D721Med (cell line): ENCODE measurements at regions not wholly inside any gene's neighbourhood (a gene's known extent, or its start where the extent isn't known, plus 50 kb on each side); places are given as distances from the start of the nearest gene placed in this dataset.
"Not testable (repeated sequence)": the region's sequence is repeated elsewhere in the genome, so short reads cannot be mapped to it uniquely, and the experiment has no call there.

ENCODE experiments used
- DNase-seq: peaks from one replicate; pipeline ENCODE4 v3.0.0; 2011; ENCODE audit warnings: low spot score; ENCODE audit not compliant: insufficient read length
- FAIRE-seq: peaks from 2 replicates; lab custom pipeline; 2011; peaks lifted over from hg19 to GRCh38; lab: Jason Lieb, UNC
- TF ChIP-seq, protein P1 (sequence below): IDR thresholded peaks from 2 replicates; pipeline ENCODE4 v1.5.1; 2012; ENCODE audit warnings: mild to moderate bottlenecking, control low read depth; ENCODE audit not compliant: insufficient read depth; ENCODE audit errors: missing control alignments

DNA sequence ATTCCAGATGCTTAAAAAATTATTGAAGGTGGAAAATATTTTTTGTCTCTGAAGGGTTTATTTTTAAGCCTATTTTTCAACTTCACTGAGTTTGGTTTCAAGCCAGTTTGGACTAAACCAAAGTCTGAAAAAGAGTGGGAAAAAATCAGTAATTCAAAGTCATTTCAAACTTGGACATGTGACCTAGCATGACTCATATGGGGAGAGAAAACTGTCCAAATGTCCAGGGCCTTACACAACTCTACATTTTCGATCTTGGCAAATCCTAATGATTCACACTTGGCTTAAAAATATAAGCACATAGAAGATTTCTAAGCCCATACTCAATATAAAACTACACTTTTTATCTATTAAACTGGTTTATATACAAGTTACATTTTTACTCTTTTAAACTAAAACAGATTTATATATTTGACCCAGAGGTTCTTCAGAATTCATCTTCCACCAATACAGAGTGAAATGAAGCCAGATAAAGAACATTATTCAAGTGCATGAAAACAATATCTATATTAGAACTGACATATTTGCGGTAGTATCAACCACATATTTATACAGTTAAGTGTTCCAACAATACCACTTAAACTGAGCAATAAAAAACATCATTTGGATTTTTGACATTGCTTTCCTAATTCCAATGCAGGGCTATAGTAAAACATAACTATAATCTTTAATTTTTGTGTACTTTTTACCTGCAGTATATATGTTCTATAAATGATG is 110.3 kb upstream of the TCF21 start:
- FAIRE-seq, result no peak
- DNase-seq, result no peak
- TF ChIP-seq, protein P1, sequence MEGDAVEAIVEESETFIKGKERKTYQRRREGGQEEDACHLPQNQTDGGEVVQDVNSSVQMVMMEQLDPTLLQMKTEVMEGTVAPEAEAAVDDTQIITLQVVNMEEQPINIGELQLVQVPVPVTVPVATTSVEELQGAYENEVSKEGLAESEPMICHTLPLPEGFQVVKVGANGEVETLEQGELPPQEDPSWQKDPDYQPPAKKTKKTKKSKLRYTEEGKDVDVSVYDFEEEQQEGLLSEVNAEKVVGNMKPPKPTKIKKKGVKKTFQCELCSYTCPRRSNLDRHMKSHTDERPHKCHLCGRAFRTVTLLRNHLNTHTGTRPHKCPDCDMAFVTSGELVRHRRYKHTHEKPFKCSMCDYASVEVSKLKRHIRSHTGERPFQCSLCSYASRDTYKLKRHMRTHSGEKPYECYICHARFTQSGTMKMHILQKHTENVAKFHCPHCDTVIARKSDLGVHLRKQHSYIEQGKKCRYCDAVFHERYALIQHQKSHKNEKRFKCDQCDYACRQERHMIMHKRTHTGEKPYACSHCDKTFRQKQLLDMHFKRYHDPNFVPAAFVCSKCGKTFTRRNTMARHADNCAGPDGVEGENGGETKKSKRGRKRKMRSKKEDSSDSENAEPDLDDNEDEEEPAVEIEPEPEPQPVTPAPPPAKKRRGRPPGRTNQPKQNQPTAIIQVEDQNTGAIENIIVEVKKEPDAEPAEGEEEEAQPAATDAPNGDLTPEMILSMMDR, result no peak

DNA sequence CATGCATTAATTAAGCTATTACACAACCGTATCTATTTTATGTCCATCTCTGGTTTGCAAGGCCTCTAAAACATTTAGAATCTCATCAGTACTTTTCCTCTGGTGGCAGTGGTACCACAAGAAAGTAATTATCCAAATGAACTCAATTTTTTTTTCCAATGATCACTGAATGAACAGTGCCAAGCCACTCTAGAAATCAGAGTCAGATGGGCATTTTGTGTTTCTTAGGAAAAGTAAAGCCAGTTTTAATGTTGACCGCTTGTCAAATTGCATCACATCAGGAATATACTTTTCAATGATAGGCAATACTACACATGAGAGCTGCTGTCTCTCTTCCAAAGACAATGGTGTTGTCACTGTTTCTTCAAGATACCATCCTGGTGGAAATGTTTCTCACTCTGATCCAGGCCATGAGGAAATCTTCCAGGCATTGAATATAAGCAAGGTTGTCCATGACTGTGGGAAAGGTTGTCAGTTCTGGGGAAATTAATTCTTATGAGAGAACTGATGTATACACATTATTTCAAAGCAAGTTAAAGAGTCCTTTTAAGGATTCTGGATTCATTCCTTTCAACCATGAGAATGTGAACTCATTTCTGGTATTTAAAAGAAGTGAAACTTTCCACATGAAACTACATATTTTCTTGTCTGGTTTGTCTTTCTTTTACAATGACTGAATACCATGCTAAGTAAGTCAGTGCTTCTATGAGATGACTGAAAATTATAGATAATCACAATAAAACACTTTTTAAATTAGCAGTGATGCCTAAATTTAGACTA is 108.8 kb upstream of the TCF21 start:
- FAIRE-seq (no peak), DNase-seq (no peak)
- TF ChIP-seq, protein P1, result no peak

DNA sequence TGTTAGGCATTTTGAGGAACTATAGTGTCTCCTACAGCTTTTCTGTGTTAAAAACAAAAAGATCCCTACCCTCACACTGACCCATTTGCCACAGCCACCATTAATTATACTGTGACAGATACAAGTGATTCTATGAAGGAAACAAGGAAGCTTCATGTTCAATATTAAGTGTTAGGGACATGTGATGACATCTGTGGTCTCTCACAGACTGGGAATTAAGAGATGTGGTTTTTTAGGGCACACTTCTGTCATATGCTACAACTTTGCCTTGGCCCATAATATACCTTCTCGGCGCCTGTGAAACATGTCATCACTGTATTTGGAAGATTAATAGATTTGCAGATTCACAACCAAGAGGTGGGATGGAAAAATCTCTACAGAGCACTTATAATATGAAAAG is 102.9 kb upstream of the TCF21 start:
- no peak for FAIRE-seq
- no peak for DNase-seq

DNA sequence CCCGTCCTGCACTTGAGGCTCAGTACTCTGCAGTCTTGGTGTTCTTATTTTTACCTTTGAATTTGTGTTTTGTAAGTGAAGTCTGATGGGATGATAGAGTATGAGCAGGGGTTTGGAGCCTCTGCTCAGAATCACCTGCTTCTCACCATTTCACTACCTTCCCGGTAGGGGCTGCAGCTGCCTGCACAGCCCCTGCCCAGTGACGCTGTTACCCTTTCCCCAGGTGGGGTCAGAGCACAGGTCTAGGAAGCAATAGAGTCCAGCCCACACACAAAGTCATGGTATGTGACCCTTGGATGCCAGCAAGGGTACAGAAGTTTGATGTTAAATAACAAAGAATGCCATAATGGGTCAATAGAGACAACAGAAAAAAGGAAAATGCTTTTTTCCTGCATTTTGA is 101.8 kb upstream of the TCF21 start:
- FAIRE-seq, result no peak
- TF ChIP-seq, protein P1, result no peak
- no peak for DNase-seq

More for the DNA sequence above, 102.9 kb upstream of the TCF21 start:
- TF ChIP-seq, protein P1, result no peak

DNA sequence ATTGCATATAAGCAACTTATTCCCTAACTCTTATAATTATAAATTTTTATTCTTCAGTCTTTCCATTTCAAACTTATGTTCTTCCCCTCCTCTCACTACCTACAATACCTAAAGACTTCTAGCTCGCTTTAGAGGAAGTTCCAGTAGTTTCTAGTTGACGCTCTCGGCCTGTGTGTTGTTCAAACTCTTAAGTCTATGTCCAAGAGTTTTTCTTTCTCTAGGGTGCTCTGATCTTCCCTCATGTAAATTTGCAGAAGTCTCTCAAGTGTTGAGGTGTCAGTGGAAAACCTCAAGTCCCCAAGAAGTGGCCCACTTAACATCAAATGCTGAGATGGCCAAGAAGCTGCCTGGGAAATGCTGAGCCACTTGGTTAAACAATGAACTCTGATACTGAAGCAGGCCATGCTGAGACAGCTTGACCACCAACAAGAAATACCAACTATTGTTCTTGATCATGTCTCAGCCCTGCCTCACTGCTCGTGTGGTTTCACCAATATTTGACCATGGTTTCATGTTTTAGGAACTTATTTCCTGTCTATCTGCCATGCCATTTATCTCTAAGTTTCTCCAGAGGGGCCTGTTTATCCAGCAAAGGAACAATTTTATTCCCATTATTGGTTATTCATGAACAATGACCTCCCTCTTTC is 100.9 kb upstream of the TCF21 start:
- TF ChIP-seq, protein P1, result no peak
- FAIRE-seq (no peak), DNase-seq (no peak)

DNA sequence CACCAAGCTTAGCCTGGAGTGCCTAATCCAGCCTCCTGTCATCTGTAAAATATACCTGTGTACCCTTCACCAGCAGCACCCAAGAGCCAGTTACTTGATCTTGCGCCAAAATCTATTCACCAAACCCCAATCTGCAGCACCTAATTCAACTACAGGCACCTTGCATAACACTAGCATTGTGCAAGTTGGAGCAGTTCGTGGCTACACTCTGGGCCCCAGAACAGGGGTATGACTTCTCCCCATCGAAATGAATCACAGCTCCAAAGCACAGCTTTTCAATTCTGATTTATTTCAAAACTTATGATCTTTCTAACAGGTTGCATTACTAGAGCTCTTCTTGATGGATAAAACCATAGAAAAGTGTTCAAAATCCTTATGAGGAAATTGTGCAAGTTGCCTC is 100.4 kb upstream of the TCF21 start:
- DNase-seq (no peak), FAIRE-seq (no peak)
- TF ChIP-seq, protein P1, result no peak

DNA sequence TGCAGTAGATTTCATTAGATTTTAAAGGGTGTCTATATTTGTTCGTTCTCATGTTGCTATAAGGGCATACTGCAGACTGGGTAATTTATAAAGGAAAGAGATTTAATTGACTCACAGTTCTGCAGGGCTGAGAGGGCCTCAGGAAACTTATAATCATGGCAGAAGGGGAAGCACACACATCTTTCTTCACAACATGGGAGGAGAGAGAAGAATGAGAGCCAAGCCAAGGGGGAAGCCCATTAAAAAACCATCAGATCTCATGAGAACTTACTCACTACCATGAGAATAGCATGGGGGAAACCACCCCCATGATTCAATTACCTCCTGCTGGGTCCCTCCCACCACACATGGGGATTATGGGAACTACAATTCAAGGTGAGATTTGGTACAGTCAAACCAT is 99.5 kb upstream of the TCF21 start:
- not testable (repeated sequence) for DNase-seq, FAIRE-seq

DNA sequence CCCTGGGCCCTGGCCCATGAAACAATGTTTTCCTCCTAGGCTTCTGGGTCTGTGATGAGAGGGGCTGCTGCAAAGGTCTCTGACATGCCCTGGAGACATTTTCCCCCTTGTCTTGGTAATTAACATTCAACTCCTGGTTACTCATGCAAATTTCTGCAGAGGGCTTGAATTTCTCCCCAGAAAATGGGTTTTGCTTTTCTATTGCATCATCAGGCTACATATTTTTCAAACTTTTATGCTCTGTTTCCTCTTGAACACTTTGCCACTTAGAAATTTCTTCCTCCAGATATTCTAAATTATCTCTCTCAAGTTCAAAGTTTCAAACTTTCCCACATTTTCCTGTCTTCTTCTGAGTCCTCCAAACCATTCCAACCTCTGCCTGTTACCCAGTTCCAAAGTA is 98.2 kb upstream of the TCF21 start:
- DNase-seq, FAIRE-seq: not testable (repeated sequence)

DNA sequence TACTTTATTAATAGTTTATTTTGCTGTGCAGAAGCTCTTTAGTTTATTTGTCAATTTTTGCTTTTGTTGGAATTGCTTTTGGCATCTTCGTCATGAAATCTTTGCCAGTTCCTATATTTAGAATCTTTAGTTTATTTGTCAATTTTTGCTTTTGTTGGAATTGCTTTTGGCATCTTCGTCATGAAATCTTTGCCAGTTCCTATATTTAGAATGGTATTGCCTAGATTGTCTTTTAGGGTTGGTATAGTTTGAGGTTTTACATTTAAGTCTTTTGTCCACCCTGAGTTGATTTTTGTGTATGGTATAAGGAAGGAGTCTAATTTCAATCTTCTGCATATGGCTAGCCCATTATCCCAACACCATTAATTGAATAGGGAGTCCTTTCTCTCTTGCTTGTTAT is 93.9 kb upstream of the TCF21 start:
- not testable (repeated sequence) for FAIRE-seq, DNase-seq
